Heart left ventricle (tissue), 13 donors: ENCODE measurements at regions not wholly inside any gene's neighbourhood (a gene's known extent, or its start where the extent isn't known, plus 50 kb on each side); places are given as distances from the start of the nearest gene placed in this dataset.

Experiments used
- POLR2A ChIP-seq, 2 donors: fragments of 450-650 bp; IDR thresholded peaks; one replicate each; pipeline ENCODE4 v1.6.1; 2017; ENCODE audit warnings: antibody characterized with exemption in 2 of 2, mild to moderate bottlenecking in 2 of 2, moderate library complexity in 2 of 2
- TF ChIP-seq, protein P1 (sequence below), 12 donors: fragments of 200-600 bp; sonication (generic) in 4 of 12; IDR thresholded peaks; one replicate each; pipeline versions ENCODE4 v1.5.0 to v1.8.0; 2018 to 2022; ENCODE audit warnings: antibody characterized with exemption in 12 of 12, mild to moderate bottlenecking in 5 of 12
- donor health status: ischemic (EF 13 %, LVEDD 7.1; RV severe dilation, severe dysfunction).
- donor health status: DM: no; HTN: yes; CAD: no.
- donor health status: DM: no; HTN: no; CAD: no.
- donor health status: ischemic (EF 25% LVEDD 6.9; RV normal size, moderate dysfunction).
- donor health status: ischemic (EF 25% LVEDD 5.7; RV mildly dilated, moderate dysfunction).
- donor health status: ischemic (EF 35%, LVEDD 5.7; RV mildly dilated, moderate dysfunction).
- donor health status: nonischemic (EF 11% LVEDD 7.7; RV severe dilation, severe dysfunction).
- donor health status: DM: yes; HTN: yes; CAD: no.
- donor health status: PGD.
- donor health status: ischemic (EF 29% LVEDD 5.4; RV normal size, mild dysfunction).
- donor health status: nonischemic (EF 23%, LVEDD 6.1; RV moderate dilation, normal function).

DNA sequence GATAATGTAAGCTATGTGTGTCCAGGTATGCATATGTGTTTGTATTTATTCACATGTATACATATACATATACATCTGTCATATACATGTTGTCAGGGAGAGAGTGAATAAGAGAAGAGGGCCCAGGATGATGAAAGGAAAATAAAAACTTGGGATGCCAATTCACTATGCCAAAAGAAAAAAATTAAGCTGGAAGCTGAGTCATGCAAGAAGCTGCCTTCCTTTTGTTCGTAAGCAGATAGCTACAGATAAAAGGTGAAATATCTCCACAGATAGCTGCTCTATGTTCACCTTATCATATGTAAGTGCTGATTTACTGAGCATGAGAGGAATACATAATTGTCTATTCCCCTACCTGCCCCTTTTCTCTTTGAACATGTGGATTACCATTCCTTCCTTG lies 579.9 kb downstream of the EPM2A start:
- TF ChIP-seq, protein P1, sequence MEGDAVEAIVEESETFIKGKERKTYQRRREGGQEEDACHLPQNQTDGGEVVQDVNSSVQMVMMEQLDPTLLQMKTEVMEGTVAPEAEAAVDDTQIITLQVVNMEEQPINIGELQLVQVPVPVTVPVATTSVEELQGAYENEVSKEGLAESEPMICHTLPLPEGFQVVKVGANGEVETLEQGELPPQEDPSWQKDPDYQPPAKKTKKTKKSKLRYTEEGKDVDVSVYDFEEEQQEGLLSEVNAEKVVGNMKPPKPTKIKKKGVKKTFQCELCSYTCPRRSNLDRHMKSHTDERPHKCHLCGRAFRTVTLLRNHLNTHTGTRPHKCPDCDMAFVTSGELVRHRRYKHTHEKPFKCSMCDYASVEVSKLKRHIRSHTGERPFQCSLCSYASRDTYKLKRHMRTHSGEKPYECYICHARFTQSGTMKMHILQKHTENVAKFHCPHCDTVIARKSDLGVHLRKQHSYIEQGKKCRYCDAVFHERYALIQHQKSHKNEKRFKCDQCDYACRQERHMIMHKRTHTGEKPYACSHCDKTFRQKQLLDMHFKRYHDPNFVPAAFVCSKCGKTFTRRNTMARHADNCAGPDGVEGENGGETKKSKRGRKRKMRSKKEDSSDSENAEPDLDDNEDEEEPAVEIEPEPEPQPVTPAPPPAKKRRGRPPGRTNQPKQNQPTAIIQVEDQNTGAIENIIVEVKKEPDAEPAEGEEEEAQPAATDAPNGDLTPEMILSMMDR (IDR thresholded peaks at IDR 0.05) = no peak
- no peak for TF ChIP-seq POLR2A (IDR thresholded peaks at IDR 0.05)
